Pancreas (tissue), 10 donors: ENCODE measurements at regions not wholly inside any gene's neighbourhood (a gene's known extent, or its start where the extent isn't known, plus 50 kb on each side); places are given as distances from the start of the nearest gene placed in this dataset.

Experiments used
- ATAC-seq, 4 donors: fragments of 200-7000 bp; cut with Tn5 transposase; one replicate each; pipeline versions ENCODE4 v1.8.0 to v1.9.1; 2020; ENCODE audit warnings: mild to moderate bottlenecking in 4 of 4, moderate library complexity in 4 of 4
- DNase-seq, 6 donors: peaks; one replicate each; pipeline ENCODE4 v3.0.0-alpha.2; 2020
- FAIRE-seq: peaks from 2 replicates; lab custom pipeline; 2012; peaks lifted over from hg19 to GRCh38; lab: Jason Lieb, UNC
- H3K27ac ChIP-seq, 4 donors: fragments of 200-600 bp; sonication (generic); 1 replicate in 3 of 4; 2 replicates in 1 of 4; pipeline versions ENCODE4 v1.5.0 to v1.8.0; 2020
- H3K27me3 ChIP-seq, 4 donors: fragments of 200-600 bp; one replicate each; pipeline ENCODE4 v1.8.0; 2021
- H3K36me3 ChIP-seq, 3 donors: fragments of 200-600 bp; sonication (generic) in 1 of 3; one replicate each; pipeline versions ENCODE4 v1.5.0 to v1.8.0; 2020 to 2021
- H3K4me1 ChIP-seq, 3 donors: fragments of 200-600 bp; one replicate each; pipeline ENCODE4 v1.8.0; 2021
- H3K4me3 ChIP-seq, 4 donors: fragments of 200-600 bp; sonication (generic) in 2 of 4; one replicate each; pipeline versions ENCODE4 v1.5.0 to v1.8.0; 2020 to 2021
- H3K9me3 ChIP-seq, 4 donors: fragments of 200-600 bp; one replicate each; pipeline ENCODE4 v1.8.0; 2021
- CTCF ChIP-seq, 4 donors: fragments of 200-600 bp; sonication (generic) in 3 of 4; IDR thresholded peaks; one replicate each; pipeline versions ENCODE4 v1.5.0 to v1.8.0; 2021; ENCODE audit warnings: antibody characterized with exemption in 4 of 4
- WGBS, 2 donors: extraction: QIAGEN DNeasy Blood & Tissue Kit; methylation state at CpG; one replicate each; pipeline ENCODE4 v1.1.7; 2013; 5-methylcytosine and 5-hydroxymethylcytosine counted together
- intact Hi-C, 3 donors: fragments of 100-400 bp; cut with DNase I; formaldehyde crosslinking; loops; one replicate each; pipeline versions ENCODE4 v1.11.1 to v1.14.2; 2022
- donor health status: healthy with polysubstance abuse.
- donor health status: DM: no; HTN: no; CAD: no; lungs with moderate emphysema.
- donor health status: DM: no; HTN: no; CAD: no.
- donor health status: control.
- donor health status: control.
- donor health status: Bipolar disorder and iron deficiency.
- donor health status: DM: yes; HTN: yes; CAD: no.
- donor health status: DM: no; HTN: no; CAD: no.
- donor health status: DM: no; HTN: no; CAD: no.
- donor health status: DM: yes; HTN: yes; CAD: no.

- H3K27me3 ChIP-seq = no peaks in the 10 kb centered on the region
- TF ChIP-seq CTCF (IDR thresholded peaks at IDR 0.05) = no peak
- FAIRE-seq = no peak
- no peaks in the 10 kb centered on the region for H3K36me3 ChIP-seq
- intact Hi-C loops = loop anchor here in 1 of 3 donors (10.0 kb wide), 1 partner anchor 98 kb away; the partner anchor contains the start of gene JUN
- peak; percentile 16 to 62 (median 31) for ATAC-seq
- H3K27ac ChIP-seq = peak overlapping the region; percentile 34 to 83 (median 58)
- peak in 4 of 6 donors; percentile 55 to 67 (median 60) for DNase-seq
- H3K4me1 ChIP-seq = peaks cover 39 to 51% (median 39%) of the 10 kb centered on the region in 3 donors
- H3K4me3 ChIP-seq = no peak overlapping the region
- H3K9me3 ChIP-seq = no peaks in the 10 kb centered on the region
- 55% methylated on average over 12 of the region's 12 CpGs for WGBS, 2 donors
Observed at GRCh38 chr1:58883037-58883887, 99.4 kb upstream of the JUN start.

GRCh38 chr1:58883888-58884482 is 100.1 kb upstream of the JUN start:
- DNase-seq (no peak), ATAC-seq (peak in 2 of 4 donors; percentile 19 to 33), FAIRE-seq (no peak)
- intact Hi-C loops = loop anchor here in 1 of 3 donors (10.0 kb wide), 1 partner anchor 99 kb away; the partner anchor contains the start of gene JUN
- H3K36me3 ChIP-seq = no peaks in the 10 kb centered on the region
- 31 to 43% methylated on average over 4 of the region's 4 CpGs for WGBS, 2 donors
- H3K9me3 ChIP-seq = no peaks in the 10 kb centered on the region
- H3K4me3 ChIP-seq = no peak overlapping the region
- peaks cover 39 to 51% (median 39%) of the 10 kb centered on the region in 3 donors for H3K4me1 ChIP-seq
- no peak for TF ChIP-seq CTCF (IDR thresholded peaks at IDR 0.05)
- H3K27ac ChIP-seq = peak overlapping the region in 2 of 4 donors; percentile 76 to 83
- H3K27me3 ChIP-seq = no peaks in the 10 kb centered on the region

GRCh38 chr1:58884706-58885661 is 101.1 kb upstream of the JUN start:
- no peak for TF ChIP-seq CTCF (IDR thresholded peaks at IDR 0.05)
- intact Hi-C loops = loop anchor here in 1 of 3 donors (10.0 kb wide), 1 partner anchor 100 kb away; the partner anchor contains the start of gene JUN
- Histone ChIP-seq H3K4me3 (no peak overlapping the region), H3K36me3 (no peaks in the 10 kb centered on the region), H3K4me1 (peaks cover 39 to 51% (median 39%) of the 10 kb centered on the region in 3 donors), H3K9me3 (no peaks in the 10 kb centered on the region), H3K27me3 (no peaks in the 10 kb centered on the region), H3K27ac (peak overlapping the region; percentile 56 to 83 (median 76))
- ATAC-seq (peak; percentile 86 to 92 (median 88)), DNase-seq (peak in 5 of 6 donors; percentile 71 to 92 (median 89)), FAIRE-seq (no peak)
- WGBS, 2 donors = 9 to 12% methylated on average over 8 of the region's 8 CpGs

GRCh38 chr1:58885998-58886397 is 102.2 kb upstream of the JUN start:
- DNase-seq = no peak

More at GRCh38 chr1:58885998-58886397, 102.2 kb upstream of the JUN start:
- H3K36me3 ChIP-seq = no peaks in the 10 kb centered on the region
- intact Hi-C loops = loop anchor here in 1 of 3 donors (10.0 kb wide), 1 partner anchor 101 kb away; the partner anchor contains the start of gene JUN
- WGBS, 2 donors = 16% methylated on average over 5 of the region's 5 CpGs
- no peak for FAIRE-seq
- H3K27me3 ChIP-seq = no peaks in the 10 kb centered on the region
- TF ChIP-seq CTCF (IDR thresholded peaks at IDR 0.05) = no peak
- H3K4me3 ChIP-seq = no peak overlapping the region
- no peaks in the 10 kb centered on the region for H3K9me3 ChIP-seq
- peak overlapping the region in 3 of 4 donors; percentile 58 to 83 (median 76) for H3K27ac ChIP-seq
- peak in 3 of 4 donors; percentile 40 to 48 (median 46) for ATAC-seq
- H3K4me1 ChIP-seq = peaks cover 39 to 51% (median 39%) of the 10 kb centered on the region in 3 donors
